Glutamatergic neuron (in vitro differentiated cells): ENCODE measurements at regions not wholly inside any gene's neighbourhood (a gene's known extent, or its start where the extent isn't known, plus 50 kb on each side); places are given as distances from the start of the nearest gene placed in this dataset.

Experiments used
- DNase-seq: peaks from one replicate; pipeline ENCODE4 v3.0.0; 2022
- H3K27ac Mint-ChIP-seq: one replicate; pipeline ENCODE4 v1.8.0; 2020; ENCODE audit warnings: mild to moderate bottlenecking, mixed read lengths, inconsistent platforms; ENCODE audit not compliant: unreplicated experiment
- H3K27me3 Mint-ChIP-seq: one replicate; pipeline ENCODE4 v1.8.0; 2020; ENCODE audit warnings: mild to moderate bottlenecking, moderate library complexity, mixed read lengths, inconsistent platforms; ENCODE audit not compliant: unreplicated experiment
- H3K36me3 Mint-ChIP-seq: one replicate; pipeline ENCODE4 v1.8.0; 2020; ENCODE audit warnings: mild to moderate bottlenecking, mixed read lengths, inconsistent platforms; ENCODE audit not compliant: unreplicated experiment
- H3K4me1 Mint-ChIP-seq: one replicate; pipeline ENCODE4 v1.8.0; 2020; ENCODE audit warnings: mild to moderate bottlenecking, low read depth, mixed read lengths, inconsistent platforms; ENCODE audit not compliant: unreplicated experiment
- H3K4me3 Mint-ChIP-seq: one replicate; pipeline ENCODE4 v1.8.0; 2020; ENCODE audit warnings: mild to moderate bottlenecking, mixed read lengths, inconsistent platforms; ENCODE audit not compliant: unreplicated experiment
- H3K9me3 Mint-ChIP-seq: one replicate; pipeline ENCODE4 v1.8.0; 2020; ENCODE audit warnings: mild to moderate bottlenecking, moderate library complexity, mixed read lengths, inconsistent platforms; ENCODE audit not compliant: unreplicated experiment
- CTCF ChIP-seq: fragments of 200-600 bp; sonication (generic); IDR thresholded peaks from one replicate; pipeline ENCODE4 v1.5.0; 2021; ENCODE audit not compliant: partially characterized antibody, unreplicated experiment

GRCh38 chr10:132995909-132996602 lies 53.7 kb upstream of the CFAP46 start:
- TF ChIP-seq CTCF = no peak

GRCh38 chr10:132994811-132995210 lies 52.4 kb upstream of the CFAP46 start:
- no peak for DNase-seq
- H3K27ac Mint-ChIP-seq = no peak overlapping the region
- no peak for TF ChIP-seq CTCF
- H3K4me1 Mint-ChIP-seq = no peaks in the 10 kb centered on the region
- no peaks in the 10 kb centered on the region for H3K36me3 Mint-ChIP-seq
- H3K4me3 Mint-ChIP-seq = no peak overlapping the region
- peaks cover 2% of the 10 kb centered on the region for H3K9me3 Mint-ChIP-seq
- H3K27me3 Mint-ChIP-seq = peaks cover 3% of the 10 kb centered on the region

More at GRCh38 chr10:132995909-132996602, 53.7 kb upstream of the CFAP46 start:
- Mint-ChIP-seq H3K4me1 (no peaks in the 10 kb centered on the region), H3K27me3 (peaks cover 3% of the 10 kb centered on the region), H3K4me3 (no peak overlapping the region), H3K36me3 (no peaks in the 10 kb centered on the region), H3K9me3 (peaks cover 2% of the 10 kb centered on the region), H3K27ac (no peak overlapping the region)
- DNase-seq = no peak

- no peak overlapping the region for H3K4me3 Mint-ChIP-seq
- H3K27ac Mint-ChIP-seq = no peak overlapping the region
- H3K27me3 Mint-ChIP-seq = peaks cover 5% of the 10 kb centered on the region
- H3K4me1 Mint-ChIP-seq = no peaks in the 10 kb centered on the region
- DNase-seq = no peak
- TF ChIP-seq CTCF = no peak
- no peaks in the 10 kb centered on the region for H3K36me3 Mint-ChIP-seq
- peaks cover 2% of the 10 kb centered on the region for H3K9me3 Mint-ChIP-seq
Measured at GRCh38 chr10:132994185-132994796, 51.9 kb upstream of the CFAP46 start.

GRCh38 chr10:132993271-132994184 lies 51.2 kb upstream of the CFAP46 start:
- H3K36me3 Mint-ChIP-seq = no peaks in the 10 kb centered on the region
- H3K4me3 Mint-ChIP-seq = no peak overlapping the region
- no peak for TF ChIP-seq CTCF
- peaks cover 2% of the 10 kb centered on the region for H3K9me3 Mint-ChIP-seq
- no peak overlapping the region for H3K27ac Mint-ChIP-seq
- peaks cover 5% of the 10 kb centered on the region for H3K27me3 Mint-ChIP-seq
- H3K4me1 Mint-ChIP-seq = no peaks in the 10 kb centered on the region
- no peak for DNase-seq
